ENCODE measurements at regions not wholly inside any gene's neighbourhood (a gene's known extent, or its start where the extent isn't known, plus 50 kb on each side); places are given as distances from the start of the nearest gene placed in this dataset.

GRCh38 chr18:67241299-67241698, 275.2 kb downstream of the DSEL start:
- Histone ChIP-seq H2AFZ (ENCODE audit: low read depth, low read length, severe bottlenecking) (no peak overlapping the region), H3K9me2 (replicated peaks; ENCODE audit: insufficient read depth, low read length) (no peaks in the 10 kb centered on the region), H3K27me3 (ENCODE audit: low read length) (no peaks in the 10 kb centered on the region), H3K79me2 (ENCODE audit: insufficient read depth, low read length) (no peaks in the 10 kb centered on the region), H3K36me3 (ENCODE audit: low read length) (no peaks in the 10 kb centered on the region), H3K27ac (ENCODE audit: low read depth, low read length) (no peak overlapping the region), H3K4me2 (ENCODE audit: low read depth, low read length, poor library complexity, severe bottlenecking) (no peak overlapping the region), H4K20me1 (ENCODE audit: low read depth, low read length) (no peaks in the 10 kb centered on the region), H3K4me3 (ENCODE audit: insufficient read depth, low read length, poor library complexity, severe bottlenecking) (no peak overlapping the region), H3F3A (ENCODE audit: insufficient read depth) (no peaks in the 10 kb centered on the region), H3K9me3 (ENCODE audit: insufficient read depth, low read length) (no peaks in the 10 kb centered on the region), H3K9ac (ENCODE audit: low read length) (no peak overlapping the region)
- no peak for TF ChIP-seq CTCF (IDR thresholded peaks at IDR 0.05; ENCODE audit: insufficient read depth, low read length, poor library complexity, severe bottlenecking)
- no peak for TF ChIP-seq EZH2phosphoT487 (conservative IDR thresholded peaks at IDR 0.05; ENCODE audit: low read length)

DNA sequence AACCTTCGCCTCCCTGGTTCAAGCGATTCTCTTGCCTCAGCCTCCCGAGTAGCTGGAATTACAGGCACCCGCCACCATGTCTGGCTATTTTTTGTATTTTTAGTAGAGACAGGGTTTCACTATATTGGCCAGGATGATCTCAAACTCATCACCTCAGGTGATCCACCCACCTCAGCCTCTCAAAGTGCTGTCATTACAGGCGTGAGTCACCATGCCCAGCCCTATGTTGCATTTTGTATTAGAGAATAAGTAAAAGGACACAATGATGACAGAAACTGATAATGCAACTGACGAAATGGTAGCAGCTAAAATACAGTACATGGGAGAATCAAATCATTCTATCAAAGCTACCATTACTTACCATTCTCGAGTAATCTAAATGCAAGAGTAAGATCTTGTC, 276.7 kb downstream of the DSEL start:
- no peak overlapping the region for H3K9ac ChIP-seq (ENCODE audit: low read length)
- TF ChIP-seq CTCF (IDR thresholded peaks at IDR 0.05; ENCODE audit: insufficient read depth, low read length, poor library complexity, severe bottlenecking) (no peak), EZH2phosphoT487 (conservative IDR thresholded peaks at IDR 0.05; ENCODE audit: low read length) (no peak)
- H3K9me3 ChIP-seq (ENCODE audit: insufficient read depth, low read length), result no peaks in the 10 kb centered on the region
- H3K27ac ChIP-seq (ENCODE audit: low read depth, low read length), result no peak overlapping the region
- no peaks in the 10 kb centered on the region for H3F3A ChIP-seq (ENCODE audit: insufficient read depth)
- H3K9me2 ChIP-seq (replicated peaks; ENCODE audit: insufficient read depth, low read length), result no peaks in the 10 kb centered on the region
- no peak overlapping the region for H2AFZ ChIP-seq (ENCODE audit: low read depth, low read length, severe bottlenecking)
- H3K36me3 ChIP-seq (ENCODE audit: low read length), result no peaks in the 10 kb centered on the region
- H3K4me2 ChIP-seq (ENCODE audit: low read depth, low read length, poor library complexity, severe bottlenecking), result no peak overlapping the region
- no peaks in the 10 kb centered on the region for H3K79me2 ChIP-seq (ENCODE audit: insufficient read depth, low read length)
- H3K4me3 ChIP-seq (ENCODE audit: insufficient read depth, low read length, poor library complexity, severe bottlenecking), result no peak overlapping the region
- H3K27me3 ChIP-seq (ENCODE audit: low read length), result no peaks in the 10 kb centered on the region
- no peaks in the 10 kb centered on the region for H4K20me1 ChIP-seq (ENCODE audit: low read depth, low read length)

DNA sequence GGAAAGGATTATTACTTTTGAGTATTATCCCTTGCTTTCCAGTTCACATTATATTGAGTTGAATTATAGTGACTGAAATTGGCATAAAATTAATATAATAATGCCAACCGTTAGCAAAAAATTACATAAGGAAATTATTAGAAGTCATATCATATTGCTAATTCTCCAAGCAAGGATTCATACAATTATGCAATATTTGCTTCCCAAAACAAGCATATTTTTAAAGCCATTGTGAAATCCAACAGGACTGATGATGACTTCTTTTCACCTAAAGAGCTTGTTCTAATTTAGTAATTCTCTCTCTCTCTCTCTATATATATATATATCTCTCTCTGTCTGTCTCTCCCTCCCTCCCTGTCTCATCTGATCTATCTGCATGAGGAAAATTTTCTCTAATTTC, 283.5 kb downstream of the DSEL start:
- Histone ChIP-seq H3K4me2 (ENCODE audit: low read depth, low read length, poor library complexity, severe bottlenecking) (no peak overlapping the region), H3F3A (ENCODE audit: insufficient read depth) (no peaks in the 10 kb centered on the region), H3K9ac (ENCODE audit: low read length) (no peak overlapping the region), H3K9me2 (replicated peaks; ENCODE audit: insufficient read depth, low read length) (no peaks in the 10 kb centered on the region), H2AFZ (ENCODE audit: low read depth, low read length, severe bottlenecking) (no peak overlapping the region), H4K20me1 (ENCODE audit: low read depth, low read length) (no peaks in the 10 kb centered on the region), H3K27me3 (ENCODE audit: low read length) (no peaks in the 10 kb centered on the region), H3K4me3 (ENCODE audit: insufficient read depth, low read length, poor library complexity, severe bottlenecking) (no peak overlapping the region), H3K27ac (ENCODE audit: low read depth, low read length) (no peak overlapping the region), H3K36me3 (ENCODE audit: low read length) (no peaks in the 10 kb centered on the region), H3K79me2 (ENCODE audit: insufficient read depth, low read length) (no peaks in the 10 kb centered on the region), H3K9me3 (ENCODE audit: insufficient read depth, low read length) (no peaks in the 10 kb centered on the region)
- no peak for TF ChIP-seq CTCF (IDR thresholded peaks at IDR 0.05; ENCODE audit: insufficient read depth, low read length, poor library complexity, severe bottlenecking)
- TF ChIP-seq EZH2phosphoT487 (conservative IDR thresholded peaks at IDR 0.05; ENCODE audit: low read length), result no peak

DNA sequence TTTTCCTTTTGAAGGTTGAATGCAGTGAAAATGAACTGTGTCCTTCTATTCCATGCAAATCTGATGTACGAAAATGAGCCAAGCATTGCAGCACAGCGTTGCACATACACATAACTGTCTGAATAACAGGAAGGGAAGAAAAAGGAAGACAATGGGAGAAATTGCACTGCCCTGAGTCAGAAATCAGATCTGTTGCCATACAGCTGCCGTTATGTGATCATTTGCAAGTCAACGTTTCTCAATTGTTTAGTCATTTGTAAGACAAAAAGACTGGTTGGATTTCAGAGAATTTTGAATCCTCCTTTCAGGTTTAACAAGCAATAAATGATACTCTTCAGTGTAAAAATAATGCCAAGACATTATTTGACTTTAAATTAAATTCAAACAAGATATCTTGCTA, 284.1 kb downstream of the DSEL start:
- no peaks in the 10 kb centered on the region for H3K9me2 ChIP-seq (replicated peaks; ENCODE audit: insufficient read depth, low read length)
- H4K20me1 ChIP-seq (ENCODE audit: low read depth, low read length), result no peaks in the 10 kb centered on the region
- H3K4me2 ChIP-seq (ENCODE audit: low read depth, low read length, poor library complexity, severe bottlenecking), result no peak overlapping the region
- no peaks in the 10 kb centered on the region for H3K36me3 ChIP-seq (ENCODE audit: low read length)
- no peak overlapping the region for H3K9ac ChIP-seq (ENCODE audit: low read length)
- H3K27ac ChIP-seq (ENCODE audit: low read depth, low read length), result no peak overlapping the region
- no peak overlapping the region for H2AFZ ChIP-seq (ENCODE audit: low read depth, low read length, severe bottlenecking)
- H3K27me3 ChIP-seq (ENCODE audit: low read length), result no peaks in the 10 kb centered on the region
- TF ChIP-seq EZH2phosphoT487 (conservative IDR thresholded peaks at IDR 0.05; ENCODE audit: low read length) (no peak), CTCF (IDR thresholded peaks at IDR 0.05; ENCODE audit: insufficient read depth, low read length, poor library complexity, severe bottlenecking) (no peak)
- H3K79me2 ChIP-seq (ENCODE audit: insufficient read depth, low read length), result no peaks in the 10 kb centered on the region
- H3F3A ChIP-seq (ENCODE audit: insufficient read depth), result no peaks in the 10 kb centered on the region
- no peak overlapping the region for H3K4me3 ChIP-seq (ENCODE audit: insufficient read depth, low read length, poor library complexity, severe bottlenecking)
- H3K9me3 ChIP-seq (ENCODE audit: insufficient read depth, low read length), result no peaks in the 10 kb centered on the region

All from SU-DHL-6 (cell line).